ENCODE measurements at regions not wholly inside any gene's neighbourhood (a gene's known extent, or its start where the extent isn't known, plus 50 kb on each side); places are given as distances from the start of the nearest gene placed in this dataset.
"Not testable (repeated sequence)": the region's sequence is repeated elsewhere in the genome, so short reads cannot be mapped to it uniquely, and the experiment has no call there.

DNA sequence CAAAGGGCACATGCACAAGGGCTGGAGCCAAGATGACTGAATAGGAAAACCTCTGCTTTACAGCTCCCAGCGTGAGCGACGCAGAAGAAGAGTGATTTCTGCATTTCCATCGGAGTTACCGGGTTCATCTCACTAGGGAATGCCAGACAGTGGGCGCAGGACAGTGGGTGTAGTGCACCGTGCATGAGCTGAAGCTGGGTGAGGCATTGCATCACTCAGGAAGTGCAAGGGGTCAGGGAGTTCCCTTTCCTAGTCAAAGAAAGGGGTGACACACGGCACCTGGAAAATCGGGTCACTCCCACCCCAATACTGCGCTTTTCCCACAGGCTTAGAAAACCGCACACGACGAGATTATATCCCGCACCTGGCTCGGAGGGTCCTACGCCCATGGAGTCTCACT lies 64.5 kb upstream of the HTR1E start:
- not testable (repeated sequence) for DNase-seq

DNA sequence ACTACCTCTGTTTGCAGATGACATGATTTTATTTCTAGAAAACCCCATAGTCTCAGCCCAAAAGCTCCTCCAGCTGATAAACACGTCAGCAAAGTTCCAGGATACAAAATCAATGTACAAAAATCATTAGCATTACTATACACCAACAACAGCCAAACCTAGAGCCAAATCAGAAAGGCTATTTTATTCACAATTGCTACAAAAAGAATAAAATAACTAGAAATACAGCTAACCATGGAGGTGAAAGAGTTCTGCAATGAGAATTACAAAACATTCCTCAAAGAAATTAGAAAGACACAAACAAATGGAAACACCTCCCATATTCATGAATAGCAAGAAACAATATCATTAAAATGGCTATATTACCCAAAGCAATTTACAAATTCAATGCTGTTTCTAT lies 65.6 kb upstream of the HTR1E start:
- no peak for DNase-seq

DNA sequence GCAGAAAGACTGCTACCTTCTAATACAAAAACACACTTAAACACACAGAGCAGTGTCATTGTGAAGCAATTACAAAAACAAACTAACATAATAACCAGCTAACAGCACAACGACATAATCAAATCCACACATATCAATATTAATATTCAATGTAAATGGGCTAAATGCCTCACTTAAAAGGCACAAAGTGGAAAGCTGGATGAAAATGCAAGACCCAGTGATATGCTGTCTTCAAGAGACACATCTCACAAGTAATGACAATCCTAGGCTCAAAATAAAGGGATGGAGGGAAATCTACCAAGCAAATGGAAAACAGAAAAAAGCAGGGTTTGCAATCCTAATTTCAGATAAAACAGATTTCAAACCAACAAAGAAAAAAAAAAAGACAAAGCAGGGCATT lies 67.8 kb upstream of the HTR1E start:
- DNase-seq, result no peak

DNA sequence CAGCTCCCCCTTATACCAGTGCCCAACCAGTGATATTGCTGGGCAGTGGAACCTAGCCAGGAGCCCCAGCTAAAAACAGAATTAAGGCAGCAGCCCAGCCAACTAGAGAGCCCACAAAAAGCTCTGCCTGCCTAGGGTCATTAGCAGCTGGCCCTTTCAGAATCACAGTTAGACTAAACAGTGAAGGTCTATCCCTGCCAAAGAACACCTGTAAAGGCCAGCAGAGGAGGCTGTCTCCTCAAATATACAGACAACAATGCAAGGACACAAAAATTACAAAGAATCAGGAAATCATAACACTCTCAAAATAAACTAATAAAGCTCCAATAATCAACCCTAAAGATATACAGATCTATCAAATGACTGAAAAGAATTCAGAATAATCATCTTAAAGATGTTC lies 77.8 kb upstream of the HTR1E start:
- DNase-seq, result no peak

- no peak for DNase-seq
Observed at GRCh38 chr6:86858970-86859369, 78.4 kb upstream of the HTR1E start.

DNA sequence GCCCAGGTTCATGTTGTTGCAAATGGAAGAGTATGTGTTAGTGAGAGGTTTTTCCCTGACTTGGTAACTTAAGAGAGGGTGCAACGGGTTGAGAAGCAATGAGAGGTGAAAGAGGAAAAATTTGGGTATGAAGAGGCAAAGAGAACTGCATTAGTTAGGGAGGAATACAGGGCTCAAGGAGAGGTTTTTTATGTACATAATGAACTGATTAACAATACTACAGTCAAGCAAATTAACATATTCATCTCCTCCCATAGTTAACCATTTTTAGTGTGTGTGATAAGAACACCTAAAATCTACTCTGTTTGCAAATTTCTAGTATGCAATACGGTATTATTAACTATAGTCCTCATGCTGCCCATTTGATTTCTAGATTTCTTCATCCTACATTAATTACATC lies 79.5 kb upstream of the HTR1E start:
- no peak for DNase-seq

GRCh38 chr6:86856937-86857563 lies 80.3 kb upstream of the HTR1E start:
- peak; percentile 1 for DNase-seq

DNA sequence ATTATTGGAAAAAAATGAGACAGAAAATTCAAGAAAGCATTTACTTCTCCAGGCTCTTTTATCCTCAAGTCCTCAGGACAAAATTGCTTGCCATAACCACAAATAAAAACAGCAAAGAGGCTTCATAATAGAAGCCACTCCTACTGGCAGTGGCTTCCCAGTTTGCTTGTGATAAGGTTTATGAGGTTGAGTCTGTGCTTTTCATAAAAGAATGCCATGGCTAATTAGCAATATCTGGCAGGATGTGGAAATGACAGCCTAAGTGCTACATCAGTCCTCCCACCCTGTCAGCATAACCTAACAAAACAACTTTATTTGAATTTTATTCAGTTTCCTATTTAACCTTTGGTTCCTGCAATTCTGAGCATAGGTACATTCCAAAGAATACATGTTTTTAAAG lies 80.9 kb upstream of the HTR1E start:
- DNase-seq, result no peak

DNA sequence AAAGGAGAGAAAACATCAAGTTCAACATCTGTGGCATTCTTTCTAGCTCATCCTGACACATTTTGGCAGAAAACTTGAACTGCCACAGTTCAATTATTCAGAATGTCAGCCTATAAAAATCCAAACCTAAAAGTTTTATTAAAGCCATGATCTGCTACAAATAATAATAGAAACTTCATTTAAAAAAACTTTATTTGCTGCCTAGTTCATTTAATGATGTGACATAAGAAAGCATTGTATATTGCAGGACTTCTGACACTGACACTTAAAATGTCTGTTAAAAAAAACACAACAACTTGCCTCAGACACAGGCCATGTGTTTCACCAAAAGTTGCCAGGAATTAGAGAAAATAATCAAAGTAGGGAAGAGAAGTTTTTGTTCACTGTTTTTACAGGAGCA lies 88.3 kb upstream of the HTR1E start:
- DNase-seq, result no peak

GRCh38 chr6:86832686-86833085 lies 104.6 kb upstream of the HTR1E start:
- no peak for DNase-seq

GRCh38 chr6:86825436-86825835 lies 111.9 kb upstream of the HTR1E start:
- no peak for DNase-seq

GRCh38 chr6:86822747-86823146 lies 114.6 kb upstream of the HTR1E start:
- no peak for DNase-seq

- no peak for DNase-seq
Observed at GRCh38 chr6:86820750-86821149, 116.6 kb upstream of the HTR1E start.

DNA sequence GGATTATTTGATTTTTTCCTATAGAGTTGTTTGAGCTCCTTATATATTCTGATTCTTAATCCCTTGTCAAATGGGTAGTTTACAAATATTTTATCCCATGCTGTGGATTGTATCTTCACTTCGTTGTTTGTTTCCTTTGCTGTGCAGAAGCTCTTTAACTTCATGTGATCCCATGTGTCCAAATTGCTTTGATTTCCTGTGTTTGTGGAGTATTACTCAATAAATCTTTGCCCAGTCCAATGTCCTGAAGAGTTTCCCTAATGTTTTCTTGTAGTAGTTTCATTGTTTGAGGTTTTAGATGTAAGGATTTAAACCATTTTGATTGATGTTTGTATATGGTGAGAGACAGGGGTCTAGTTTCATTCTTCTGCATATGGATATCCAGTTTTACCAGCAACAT lies 143.7 kb upstream of the HTR1E start:
- no peak for DNase-seq

DNA sequence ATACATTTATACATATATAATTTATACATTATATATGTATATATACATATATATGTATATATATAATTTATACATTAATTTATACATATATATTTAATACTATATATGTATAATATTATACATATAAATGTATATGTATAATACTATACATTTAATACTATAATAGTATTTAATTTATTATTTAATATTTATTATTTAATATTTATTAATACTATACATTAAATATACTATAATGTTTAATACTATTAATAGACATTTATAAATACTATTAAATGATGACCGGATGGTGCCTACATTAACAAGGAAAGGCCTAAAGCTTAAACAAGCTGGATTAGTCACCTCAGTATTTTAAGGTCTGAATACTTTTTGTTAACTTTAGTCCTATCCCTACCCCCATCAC lies 145.9 kb upstream of the HTR1E start:
- no peak for DNase-seq

DNA sequence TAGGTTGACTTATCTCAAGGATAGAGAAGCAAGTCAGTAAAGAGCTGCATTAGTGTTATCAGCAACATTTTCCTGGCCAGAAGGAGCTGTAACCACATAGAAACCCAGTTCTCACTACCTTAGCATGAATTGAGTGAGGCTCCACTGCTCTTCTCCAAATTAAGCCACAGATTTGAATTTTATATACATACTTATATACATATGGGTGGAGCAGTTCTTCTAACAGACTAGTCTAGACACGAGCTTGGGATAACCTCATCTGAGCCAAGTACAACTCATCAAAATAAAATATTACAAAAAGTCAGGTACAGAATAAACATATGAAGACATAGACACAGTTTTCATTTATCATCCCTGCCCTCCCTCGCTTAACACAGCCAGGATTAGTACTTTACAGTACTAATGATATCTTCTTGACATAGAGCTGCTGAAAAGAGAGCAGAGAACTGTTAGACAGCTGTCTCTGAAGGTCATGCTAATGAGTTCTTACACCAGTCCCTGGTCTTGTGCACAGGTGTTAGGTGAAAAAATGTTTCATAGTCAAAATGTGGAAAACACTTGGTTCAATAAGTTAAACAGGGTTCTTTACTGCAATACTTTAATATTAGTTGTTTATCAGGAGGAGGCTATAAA lies 147.4 kb upstream of the HTR1E start:
- DNase-seq, result no peak

GRCh38 chr6:86782328-86782727 lies 155.0 kb upstream of the HTR1E start:
- DNase-seq, result no peak

GRCh38 chr6:86780923-86781322 lies 156.4 kb upstream of the HTR1E start:
- DNase-seq, result no peak

DNA sequence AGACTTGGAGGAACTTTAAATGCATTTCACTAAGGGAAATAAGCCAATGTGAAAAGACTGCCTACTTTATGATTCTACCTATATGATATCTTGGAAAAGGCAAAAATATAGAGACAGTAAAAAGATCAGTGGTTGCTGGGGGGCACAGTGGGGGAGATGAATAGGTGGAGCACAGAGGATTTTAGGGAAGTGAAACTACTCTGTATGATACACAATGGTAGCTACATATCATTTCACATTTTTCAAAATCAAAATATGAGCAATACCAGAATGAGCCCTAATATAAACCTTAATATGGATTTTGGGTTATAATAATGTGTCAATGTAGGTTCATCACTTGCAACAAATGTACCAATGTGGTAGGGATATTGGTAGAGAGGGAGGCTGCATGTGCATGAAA lies 161.4 kb upstream of the HTR1E start:
- DNase-seq, result no peak

DNA sequence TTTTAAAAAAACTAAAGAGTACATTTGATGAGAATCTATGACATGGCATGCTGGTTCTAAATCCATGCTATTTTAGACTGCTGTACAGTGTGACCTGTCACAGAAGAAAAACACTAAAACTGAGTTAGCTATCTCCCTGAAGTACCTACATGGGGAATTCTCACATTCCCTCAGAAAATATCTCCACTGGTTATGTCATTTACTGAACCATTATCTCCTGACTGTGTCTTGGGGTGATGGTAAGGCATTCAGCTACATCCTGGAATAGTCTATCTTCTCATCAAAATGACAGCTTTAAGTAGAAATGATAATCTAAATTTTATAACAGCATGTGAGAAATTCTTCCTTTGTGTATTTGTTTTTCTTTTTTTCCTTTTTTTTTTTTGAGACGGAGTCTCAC lies 172.1 kb upstream of the HTR1E start:
- DNase-seq, result no peak

DNA sequence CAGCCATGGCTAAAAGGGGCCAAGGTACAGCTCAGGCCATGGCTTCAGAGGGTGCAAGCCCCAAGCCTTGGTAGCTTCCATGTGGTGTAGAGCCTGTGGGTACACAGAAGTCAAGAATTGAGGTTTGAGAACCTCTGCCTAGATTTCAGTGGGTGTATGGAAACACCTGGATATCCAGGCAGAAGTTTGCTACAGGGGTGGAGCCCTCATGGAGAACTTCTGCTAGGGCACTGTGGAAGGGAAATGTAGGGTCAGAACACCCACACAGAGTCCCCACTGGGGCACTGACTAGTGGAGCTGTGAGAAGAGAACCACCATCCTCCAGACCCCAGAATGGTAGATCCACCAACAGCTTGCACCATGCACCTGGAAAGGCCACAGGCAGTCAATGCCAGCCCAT lies 177.4 kb upstream of the HTR1E start:
- not testable (repeated sequence) for DNase-seq

DNA sequence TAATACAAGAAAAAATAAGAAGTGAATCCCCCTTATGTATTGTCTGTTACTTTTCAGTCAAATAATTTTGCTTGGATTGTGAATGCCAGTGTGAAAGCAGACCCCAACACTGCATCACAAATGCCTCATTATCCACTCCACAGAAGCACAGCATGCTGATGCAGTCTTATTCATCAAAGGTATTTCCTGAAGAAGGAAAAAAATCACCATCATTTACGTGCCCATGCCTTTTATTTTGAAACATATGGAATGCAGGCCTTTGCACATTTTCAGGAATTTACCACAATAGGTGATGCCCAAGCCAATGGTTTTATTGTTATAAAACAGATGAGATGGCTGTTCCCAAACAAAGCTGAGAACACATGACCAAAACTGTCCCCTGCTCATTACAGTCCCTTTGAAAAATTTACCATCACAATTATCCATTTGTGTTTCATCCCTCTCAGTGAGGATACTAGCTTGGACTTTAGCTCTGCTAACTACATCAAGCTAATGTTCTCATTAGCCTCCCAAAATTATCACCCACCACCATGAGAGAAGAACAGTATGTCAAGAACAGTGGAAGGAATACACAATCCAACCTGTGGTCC lies 180.6 kb upstream of the HTR1E start:
- no peak for DNase-seq

GRCh38 chr6:86744048-86744447 lies 193.3 kb upstream of the HTR1E start:
- DNase-seq, result no peak

- DNase-seq, result no peak
Observed at GRCh38 chr6:86738078-86738477, 199.2 kb upstream of the HTR1E start.
